Endothelial cell of umbilical vein (primary cell): ENCODE measurements at regions not wholly inside any gene's neighbourhood (a gene's known extent, or its start where the extent isn't known, plus 50 kb on each side); places are given as distances from the start of the nearest gene placed in this dataset.

ENCODE experiments used
- BruUV-seq: library from RNA; stranded (reverse); fragments of 400-500 nt; replicated peaks from 2 replicates; lab custom pipeline; 2021; lab: Mats Ljungman, UMichigan
- CTCF ChIA-PET: fragments of 300-600, 350-600 bp; sonication (Branson Sonifier 250); formaldehyde crosslinking; loops from one replicate; lab custom pipeline; 2021; ENCODE audit warnings: antibody characterized with exemption, inconsistent platforms; lab: Charles Lee
- POLR2A ChIA-PET: fragments of 300-600, 350-600 bp; sonication (Branson Sonifier 250); formaldehyde crosslinking; loops from one replicate; lab custom pipeline; 2021; ENCODE audit warnings: antibody characterized with exemption, inconsistent platforms; lab: Charles Lee
- DNase-seq: peaks from one replicate; pipeline ENCODE4 v3.0.0-alpha.2; 2011; ENCODE audit warnings: low read depth, low spot score
- FAIRE-seq: peaks from 2 replicates; lab custom pipeline; 2011; peaks lifted over from hg19 to GRCh38; lab: Jason Lieb, UNC
- H2AFZ ChIP-seq: 2 replicates; pipeline ENCODE4 v1.6.0; 2012; ENCODE audit warnings: low read depth, low read length, control low read depth, inconsistent platforms
- H3K27ac ChIP-seq: 2 replicates; pipeline ENCODE4 v1.5.1; 2011; ENCODE audit warnings: low read depth, mild to moderate bottlenecking, control low read depth, low read length, moderate library complexity; ENCODE audit not compliant: insufficient read depth
- H3K27me3 ChIP-seq, 2 experiments: 2 replicates each; pipeline versions ENCODE4 v1.6.0 to v1.6.1; 2011; ENCODE audit warnings: low read length in 2 of 2, mixed read lengths in 1 of 2; ENCODE audit not compliant: control insufficient read depth in 2 of 2, insufficient read depth in 2 of 2
- H3K36me3 ChIP-seq, 2 experiments: 2 replicates in 1 of 2; 3 replicates in 1 of 2; pipeline ENCODE4 v1.5.1; 2011; ENCODE audit warnings: low read length in 2 of 2, mild to moderate bottlenecking in 1 of 2, moderate library complexity in 1 of 2; ENCODE audit not compliant: control insufficient read depth in 2 of 2, insufficient read depth in 2 of 2; ENCODE audit errors: extremely low read depth in 1 of 2
- H3K4me1 ChIP-seq: 3 replicates; pipeline ENCODE4 v1.5.1; 2011; ENCODE audit warnings: mild to moderate bottlenecking, low read length; ENCODE audit not compliant: control insufficient read depth, insufficient read depth; ENCODE audit errors: extremely low read depth
- H3K4me2 ChIP-seq: 2 replicates; pipeline ENCODE4 v1.6.1; 2011; ENCODE audit warnings: low read length, control low read depth, mixed read lengths; ENCODE audit not compliant: insufficient read depth
- H3K4me3 ChIP-seq, 3 experiments: fragments of 200-600 bp in 1 of 3; sonication (generic), shearing (Covaris generic) in 1 of 3; replicated peaks in 1 of 3; 2 replicates each; pipeline ENCODE4 v1.5.1; 2011 to 2016; ENCODE audit warnings: control low read depth in 3 of 3, low read length in 3 of 3, mild to moderate bottlenecking in 2 of 3, inconsistent platforms in 1 of 3, low read depth in 1 of 3, moderate library complexity in 1 of 3; ENCODE audit not compliant: insufficient read depth in 1 of 3
- H3K79me2 ChIP-seq: 2 replicates; pipeline ENCODE4 v1.6.0; 2012; ENCODE audit warnings: low read length, inconsistent platforms; ENCODE audit not compliant: control insufficient read depth, insufficient read depth
- H3K9ac ChIP-seq: replicated peaks from 2 replicates; pipeline ENCODE3; 2011; ENCODE audit warnings: low read length, control low read depth; ENCODE audit not compliant: insufficient read depth; ENCODE audit errors: extremely low read depth
- H3K9me1 ChIP-seq: replicated peaks from 3 replicates; pipeline ENCODE4 v1.6.0; 2011; ENCODE audit warnings: mild to moderate bottlenecking, low read length; ENCODE audit not compliant: control insufficient read depth, insufficient read depth; ENCODE audit errors: extremely low read depth
- H3K9me3 ChIP-seq: replicated peaks from 2 replicates; pipeline ENCODE4 v1.5.1; 2012; ENCODE audit warnings: low read length, inconsistent platforms; ENCODE audit not compliant: control insufficient read depth, insufficient read depth
- H4K20me1 ChIP-seq: replicated peaks from 2 replicates; pipeline ENCODE3; 2011; ENCODE audit warnings: mild to moderate bottlenecking, low read length; ENCODE audit not compliant: control insufficient read depth, insufficient read depth; ENCODE audit errors: extremely low read depth
- EZH2 ChIP-seq: IDR thresholded peaks from 2 replicates; pipeline ENCODE4 v1.6.1; 2012; ENCODE audit warnings: borderline replicate concordance, low read depth, mild to moderate bottlenecking, moderate library complexity, low read length, inconsistent platforms; ENCODE audit not compliant: severe bottlenecking
- FOS ChIP-seq: IDR thresholded peaks from 2 replicates; pipeline ENCODE4 v1.6.1; 2011; ENCODE audit warnings: mild to moderate bottlenecking, low read length, moderate library complexity, borderline replicate concordance; ENCODE audit not compliant: insufficient read depth
- GATA2 ChIP-seq: IDR thresholded peaks from 2 replicates; pipeline ENCODE4 v1.7.0; 2011; ENCODE audit warnings: low read depth, mild to moderate bottlenecking, moderate library complexity, mixed read lengths, low read length; ENCODE audit not compliant: insufficient read length, insufficient read depth
- JUN ChIP-seq: IDR thresholded peaks from 2 replicates; pipeline ENCODE4 v1.6.1; 2011; ENCODE audit warnings: borderline replicate concordance, low read depth; ENCODE audit not compliant: insufficient read length, insufficient read depth
- POLR2A ChIP-seq: IDR thresholded peaks from 2 replicates; pipeline ENCODE4 v1.6.1; 2012; ENCODE audit warnings: low read depth, mild to moderate bottlenecking, control low read depth, low read length
- POLR2AphosphoS5 ChIP-seq: IDR thresholded peaks from 2 replicates; pipeline ENCODE4 v1.6.1; 2012; ENCODE audit warnings: low read depth, mild to moderate bottlenecking, control low read depth, low read length, moderate library complexity; ENCODE audit not compliant: insufficient read depth
- dilution Hi-C: fragments of 300-500 bp; cut with MboI; formaldehyde crosslinking; loops from one replicate; pipeline ENCODE4 v1.15.0; 2019; ENCODE audit warnings: low sequenced_read_pairs; ENCODE audit not compliant: extremely low pct_ligation_motif_present
- intact Hi-C: fragments of 100-400 bp; cut with micrococcal nuclease; formaldehyde crosslinking; loops from one replicate; pipeline ENCODE4 v1.10.0; 2022
- TF ChIP-seq, protein P1 (sequence below): IDR thresholded peaks from 2 replicates; pipeline ENCODE4 v1.6.1; 2011; ENCODE audit not compliant: insufficient read depth, insufficient read length
- TF ChIP-seq, protein P2 (sequence below), 2 donors: IDR thresholded peaks; 1 replicate in 1 of 2; 2 replicates in 1 of 2; pipeline ENCODE4 v1.5.1; 2011; ENCODE audit warnings: low read length in 2 of 2, mild to moderate bottlenecking in 2 of 2, moderate library complexity in 2 of 2, control low read depth in 1 of 2, inconsistent platforms in 1 of 2, low read depth in 1 of 2; ENCODE audit not compliant: insufficient read depth in 1 of 2; ENCODE audit errors: extremely low read depth in 1 of 2

DNA sequence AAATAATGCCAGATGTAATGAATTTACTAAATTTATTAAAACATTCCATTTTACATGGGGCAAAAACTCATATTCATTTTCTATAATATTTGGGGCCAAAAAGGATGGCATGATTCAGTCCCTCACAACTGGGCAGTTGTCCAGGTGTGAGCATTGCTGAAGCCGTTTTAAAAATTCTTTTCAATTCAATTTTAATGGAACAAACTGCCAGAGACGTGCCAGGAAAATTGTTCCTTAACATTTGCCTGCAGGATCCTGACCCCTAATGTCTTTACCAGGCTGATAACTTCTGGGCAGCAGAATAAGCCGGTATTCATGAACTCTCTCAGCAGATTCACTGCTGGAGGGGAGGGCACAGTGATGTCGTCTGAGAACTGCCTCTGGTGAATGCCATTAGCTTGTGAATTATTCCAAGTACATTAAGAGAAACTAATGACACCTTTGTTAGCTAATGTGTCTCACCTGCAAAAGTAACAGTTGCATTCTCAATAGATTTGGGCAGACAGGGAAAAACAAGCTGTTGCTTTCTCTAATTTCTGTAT lies 1445.1 kb upstream of the TENM3 start:
- Histone ChIP-seq H3K4me3 (no peak overlapping the region), H3K27me3 (no peaks in the 10 kb centered on the region), H3K27ac (no peak overlapping the region), H3K79me2 (no peaks in the 10 kb centered on the region), H4K20me1 (no peaks in the 10 kb centered on the region), H3K9me1 (no peaks in the 10 kb centered on the region), H2AFZ (no peak overlapping the region), H3K36me3 (no peaks in the 10 kb centered on the region), H3K4me1 (no peaks in the 10 kb centered on the region), H3K4me2 (no peak overlapping the region), H3K9ac (no peak overlapping the region), H3K9me3 (peaks cover 6% of the 10 kb centered on the region)
- BruUV-seq = no TSS peak
- FAIRE-seq (no peak), DNase-seq (no peak)
- ChIA-PET CTCF (no interaction called here), POLR2A (no interaction called here)
- dilution Hi-C loops (no loop called here), intact Hi-C loops (no loop called here)
- no peak for TF ChIP-seq EZH2
- no peak for TF ChIP-seq JUN
- no peak for TF ChIP-seq POLR2A
- TF ChIP-seq FOS = no peak
- no peak for TF ChIP-seq POLR2AphosphoS5
- TF ChIP-seq, protein P1, sequence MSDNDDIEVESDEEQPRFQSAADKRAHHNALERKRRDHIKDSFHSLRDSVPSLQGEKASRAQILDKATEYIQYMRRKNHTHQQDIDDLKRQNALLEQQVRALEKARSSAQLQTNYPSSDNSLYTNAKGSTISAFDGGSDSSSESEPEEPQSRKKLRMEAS = no peak
- no peak for TF ChIP-seq GATA2
- TF ChIP-seq, protein P2, sequence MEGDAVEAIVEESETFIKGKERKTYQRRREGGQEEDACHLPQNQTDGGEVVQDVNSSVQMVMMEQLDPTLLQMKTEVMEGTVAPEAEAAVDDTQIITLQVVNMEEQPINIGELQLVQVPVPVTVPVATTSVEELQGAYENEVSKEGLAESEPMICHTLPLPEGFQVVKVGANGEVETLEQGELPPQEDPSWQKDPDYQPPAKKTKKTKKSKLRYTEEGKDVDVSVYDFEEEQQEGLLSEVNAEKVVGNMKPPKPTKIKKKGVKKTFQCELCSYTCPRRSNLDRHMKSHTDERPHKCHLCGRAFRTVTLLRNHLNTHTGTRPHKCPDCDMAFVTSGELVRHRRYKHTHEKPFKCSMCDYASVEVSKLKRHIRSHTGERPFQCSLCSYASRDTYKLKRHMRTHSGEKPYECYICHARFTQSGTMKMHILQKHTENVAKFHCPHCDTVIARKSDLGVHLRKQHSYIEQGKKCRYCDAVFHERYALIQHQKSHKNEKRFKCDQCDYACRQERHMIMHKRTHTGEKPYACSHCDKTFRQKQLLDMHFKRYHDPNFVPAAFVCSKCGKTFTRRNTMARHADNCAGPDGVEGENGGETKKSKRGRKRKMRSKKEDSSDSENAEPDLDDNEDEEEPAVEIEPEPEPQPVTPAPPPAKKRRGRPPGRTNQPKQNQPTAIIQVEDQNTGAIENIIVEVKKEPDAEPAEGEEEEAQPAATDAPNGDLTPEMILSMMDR (IDR thresholded peaks at IDR 0.05; ENCODE audit: extremely low read depth in 1 of 2, insufficient read depth in 1 of 2, low read depth in 1 of 2, low read length in 2 of 2) = no peak
